ACC112 (cell line): ENCODE measurements at regions not wholly inside any gene's neighbourhood (a gene's known extent, or its start where the extent isn't known, plus 50 kb on each side); places are given as distances from the start of the nearest gene placed in this dataset.

Experiments
- H2AFZ ChIP-seq: fragments of 200-600 bp; sonication (generic); one replicate; pipeline ENCODE4 v1.6.0; 2017; ENCODE audit warnings: antibody characterized with exemption, low read length; ENCODE audit not compliant: unreplicated experiment
- H3K27ac ChIP-seq: fragments of 200-600 bp; sonication (generic); 2 replicates; pipeline ENCODE4 v1.5.1; 2014; ENCODE audit warnings: low read depth, mild to moderate bottlenecking, antibody characterized with exemption, low read length, moderate library complexity
- H3K27me3 ChIP-seq: fragments of 200-600 bp; sonication (generic); 2 replicates; pipeline ENCODE4 v1.6.1; 2014; ENCODE audit warnings: mild to moderate bottlenecking, antibody characterized with exemption, low read length, moderate library complexity, mixed read lengths; ENCODE audit not compliant: insufficient read depth
- H3K36me3 ChIP-seq: fragments of 200-600 bp; sonication (generic); 2 replicates; pipeline ENCODE4 v1.6.1; 2016; ENCODE audit warnings: mild to moderate bottlenecking, antibody characterized with exemption, low read length, moderate library complexity, mixed read lengths; ENCODE audit not compliant: insufficient read depth
- H3K4me1 ChIP-seq: fragments of 200-600 bp; sonication (generic); one replicate; pipeline ENCODE4 v1.6.1; 2016; ENCODE audit warnings: low read length, mixed read lengths; ENCODE audit not compliant: insufficient read depth, unreplicated experiment, control insufficient read depth
- H3K4me3 ChIP-seq: fragments of 200-600 bp; sonication (generic); 2 replicates; pipeline ENCODE4 v1.5.1; 2014; ENCODE audit warnings: mild to moderate bottlenecking, low read depth, low read length
- H3K79me2 ChIP-seq: fragments of 200-600 bp; sonication (generic); one replicate; pipeline ENCODE4 v1.6.0; 2016; ENCODE audit warnings: low read length; ENCODE audit not compliant: control insufficient read depth, unreplicated experiment, insufficient read depth

GRCh38 chr1:219754767-219755166 is 141.9 kb upstream of the ZC3H11B start:
- Histone ChIP-seq H2AFZ (no peak overlapping the region), H3K4me3 (no peak overlapping the region), H3K4me1 (no peaks in the 10 kb centered on the region), H3K36me3 (no peaks in the 10 kb centered on the region), H3K27ac (no peak overlapping the region), H3K27me3 (peaks cover 4% of the 10 kb centered on the region; the same call in 1 of the 2 replicates), H3K79me2 (no peaks in the 10 kb centered on the region)

- Histone ChIP-seq H3K27me3 (peaks cover 4% of the 10 kb centered on the region; the same call in 1 of the 2 replicates), H3K36me3 (no peaks in the 10 kb centered on the region), H3K79me2 (no peaks in the 10 kb centered on the region), H3K27ac (no peak overlapping the region), H3K4me1 (no peaks in the 10 kb centered on the region), H3K4me3 (no peak overlapping the region), H2AFZ (no peak overlapping the region)
Observed at GRCh38 chr1:219753914-219754313, 141.0 kb upstream of the ZC3H11B start.

GRCh38 chr1:219752645-219753044 is 139.7 kb upstream of the ZC3H11B start:
- Histone ChIP-seq H3K27me3 (no peaks in the 10 kb centered on the region), H3K4me3 (no peak overlapping the region), H3K79me2 (no peaks in the 10 kb centered on the region), H3K27ac (no peak overlapping the region), H2AFZ (no peak overlapping the region), H3K4me1 (no peaks in the 10 kb centered on the region), H3K36me3 (no peaks in the 10 kb centered on the region)

DNA sequence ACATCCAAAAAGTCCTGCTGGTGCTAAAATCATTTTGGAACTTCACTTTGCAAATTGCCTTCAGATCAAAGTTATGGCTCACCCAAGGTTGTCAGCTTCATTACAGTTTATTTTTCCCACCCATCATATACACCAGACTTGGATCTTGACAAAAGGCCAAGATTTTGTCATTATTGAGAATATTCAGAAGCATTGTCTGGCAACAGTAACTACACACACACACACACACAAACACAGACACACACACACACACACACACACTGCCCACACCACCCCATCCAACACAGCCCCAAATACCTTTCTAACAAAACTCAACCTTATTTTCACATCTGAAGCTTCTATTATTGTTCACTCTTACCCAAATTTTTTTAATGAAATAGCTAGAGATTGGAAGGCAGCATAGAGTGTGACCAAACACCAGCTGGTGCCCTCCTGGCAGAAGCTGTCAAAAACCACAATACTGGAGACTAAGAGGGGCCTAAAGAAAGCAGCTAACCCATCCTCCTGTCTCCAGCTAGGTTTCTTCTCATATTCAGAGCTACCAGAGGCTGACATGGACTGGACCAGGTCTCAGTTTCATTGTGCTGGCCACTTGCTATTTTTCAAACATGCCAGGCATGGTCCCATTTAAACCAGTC is 139.1 kb upstream of the ZC3H11B start:
- H3K4me3 ChIP-seq = no peak overlapping the region
- H3K36me3 ChIP-seq = no peaks in the 10 kb centered on the region
- no peaks in the 10 kb centered on the region for H3K27me3 ChIP-seq
- no peak overlapping the region for H2AFZ ChIP-seq
- H3K27ac ChIP-seq = no peak overlapping the region
- H3K4me1 ChIP-seq = no peaks in the 10 kb centered on the region
- no peaks in the 10 kb centered on the region for H3K79me2 ChIP-seq

- Histone ChIP-seq H3K27ac (no peak overlapping the region), H3K4me1 (no peaks in the 10 kb centered on the region), H3K27me3 (no peaks in the 10 kb centered on the region), H3K36me3 (no peaks in the 10 kb centered on the region), H3K4me3 (no peak overlapping the region), H3K79me2 (no peaks in the 10 kb centered on the region), H2AFZ (no peak overlapping the region)
Observed at GRCh38 chr1:219749370-219749769, 136.5 kb upstream of the ZC3H11B start.

GRCh38 chr1:219746141-219746540 is 133.2 kb upstream of the ZC3H11B start:
- no peak overlapping the region for H3K27ac ChIP-seq

DNA sequence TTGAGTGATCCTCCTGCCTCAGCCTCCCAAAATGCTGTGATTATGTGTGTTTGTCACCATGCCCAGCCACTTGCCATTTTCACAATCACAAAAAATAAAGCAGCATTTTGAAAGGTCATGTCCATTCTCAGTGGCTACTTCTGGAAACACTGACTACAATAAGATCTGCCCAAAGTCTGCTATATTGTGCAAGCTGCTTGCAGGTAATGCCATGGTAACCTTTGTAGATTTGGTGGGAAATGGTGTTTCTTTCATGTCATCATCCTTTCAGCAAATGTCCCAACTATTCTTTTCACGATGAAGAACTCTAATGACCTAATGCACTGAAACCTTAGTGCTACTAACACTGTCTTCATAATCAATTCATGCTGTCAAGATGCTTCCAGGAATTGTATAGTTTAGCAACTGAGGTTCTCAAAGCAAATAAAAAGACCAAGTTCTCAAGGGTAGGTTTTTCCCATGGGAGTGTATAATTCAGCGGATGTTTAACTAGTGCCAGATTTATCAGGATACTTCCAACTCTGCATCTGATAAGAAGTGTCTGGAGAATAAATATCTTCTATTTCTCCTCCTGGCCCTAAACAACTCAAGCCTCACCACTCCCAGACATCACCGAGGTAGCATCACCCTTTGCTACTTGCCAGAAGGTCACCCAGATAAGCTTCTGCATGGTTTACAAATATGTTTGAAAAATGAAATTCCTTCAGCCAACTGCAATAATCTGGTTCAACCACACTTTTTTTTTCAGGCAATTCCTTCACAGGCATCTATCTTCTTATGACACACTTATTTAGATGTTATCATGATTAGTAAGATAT is 132.0 kb upstream of the ZC3H11B start:
- H3K27me3 ChIP-seq = 0 out of 2 replicates have a peak, but pooled peaks cover 5% of the 10 kb centered on the region
- H3K4me3 ChIP-seq = no peak overlapping the region
- no peaks in the 10 kb centered on the region for H3K36me3 ChIP-seq
- H2AFZ ChIP-seq = no peak overlapping the region
- no peaks in the 10 kb centered on the region for H3K79me2 ChIP-seq
- H3K27ac ChIP-seq = no peak overlapping the region
- H3K4me1 ChIP-seq = no peaks in the 10 kb centered on the region

More at GRCh38 chr1:219746141-219746540, 133.2 kb upstream of the ZC3H11B start:
- 0 out of 2 replicates have a peak, but pooled peaks cover 5% of the 10 kb centered on the region for H3K27me3 ChIP-seq
- H2AFZ ChIP-seq = no peak overlapping the region
- H3K79me2 ChIP-seq = no peaks in the 10 kb centered on the region
- no peak overlapping the region for H3K4me3 ChIP-seq
- H3K36me3 ChIP-seq = no peaks in the 10 kb centered on the region
- H3K4me1 ChIP-seq = no peaks in the 10 kb centered on the region

DNA sequence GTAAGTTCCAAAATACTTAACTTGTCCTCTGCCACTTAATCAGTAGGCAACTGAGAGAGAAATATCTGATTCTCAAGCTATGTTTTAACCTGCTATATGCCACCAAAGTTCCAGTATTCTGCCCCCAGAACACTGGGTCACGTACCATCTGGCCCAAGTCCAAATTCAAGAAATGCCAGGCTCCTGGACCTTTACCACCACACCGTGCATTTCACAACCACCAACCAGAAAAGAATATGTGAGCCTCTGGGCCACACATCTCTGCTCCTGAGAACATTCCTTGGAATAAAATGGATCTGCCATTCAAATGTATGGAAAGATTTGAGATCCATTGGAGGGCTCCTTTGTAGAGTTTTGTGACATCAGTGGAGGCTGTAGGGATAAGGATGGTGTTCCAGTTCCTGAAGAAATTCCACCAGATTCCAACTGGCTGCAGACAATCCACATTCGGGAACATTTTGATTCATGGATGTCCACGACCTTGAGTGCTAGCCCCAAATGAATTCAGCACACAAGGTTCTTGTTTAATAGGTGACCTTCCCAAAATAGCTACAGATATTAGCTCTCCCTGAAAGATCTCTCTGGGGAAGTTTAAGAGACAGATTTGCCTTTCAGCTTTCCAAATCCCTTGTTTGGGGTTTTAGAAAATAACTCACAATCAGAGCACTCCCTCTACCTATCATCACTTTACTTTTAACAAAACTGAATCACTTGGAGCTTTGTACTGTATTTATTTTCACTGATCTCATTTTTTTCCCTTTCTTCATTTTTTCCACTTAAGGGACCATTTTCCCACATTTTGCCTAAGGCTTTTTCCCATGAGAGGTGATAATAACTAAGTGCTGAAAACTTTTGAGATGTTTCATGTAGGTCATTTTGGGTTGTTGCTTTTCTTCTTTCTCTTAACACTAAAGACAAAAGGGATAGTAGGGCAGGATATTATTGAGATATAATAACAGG is 128.4 kb upstream of the ZC3H11B start:
- no peak overlapping the region for H3K4me3 ChIP-seq
- H3K27ac ChIP-seq = no peak overlapping the region
- no peaks in the 10 kb centered on the region for H3K79me2 ChIP-seq

GRCh38 chr1:219733511-219734174 is 120.7 kb upstream of the ZC3H11B start:
- Histone ChIP-seq H3K79me2 (no peaks in the 10 kb centered on the region), H3K27ac (no peak overlapping the region), H3K36me3 (no peaks in the 10 kb centered on the region), H3K4me3 (no peak overlapping the region), H3K4me1 (no peaks in the 10 kb centered on the region), H2AFZ (no peak overlapping the region), H3K27me3 (no peaks in the 10 kb centered on the region)

More for the DNA sequence above, 128.4 kb upstream of the ZC3H11B start:
- no peak overlapping the region for H2AFZ ChIP-seq
- H3K36me3 ChIP-seq = no peaks in the 10 kb centered on the region
- H3K27me3 ChIP-seq = 0 out of 2 replicates have a peak, but pooled peaks cover 5% of the 10 kb centered on the region
- no peaks in the 10 kb centered on the region for H3K4me1 ChIP-seq
